ENCODE measurements at regions not wholly inside any gene's neighbourhood (a gene's known extent, or its start where the extent isn't known, plus 50 kb on each side); places are given as distances from the start of the nearest gene placed in this dataset.
"Not testable (repeated sequence)": the region's sequence is repeated elsewhere in the genome, so short reads cannot be mapped to it uniquely, and the experiment has no call there.

DNA sequence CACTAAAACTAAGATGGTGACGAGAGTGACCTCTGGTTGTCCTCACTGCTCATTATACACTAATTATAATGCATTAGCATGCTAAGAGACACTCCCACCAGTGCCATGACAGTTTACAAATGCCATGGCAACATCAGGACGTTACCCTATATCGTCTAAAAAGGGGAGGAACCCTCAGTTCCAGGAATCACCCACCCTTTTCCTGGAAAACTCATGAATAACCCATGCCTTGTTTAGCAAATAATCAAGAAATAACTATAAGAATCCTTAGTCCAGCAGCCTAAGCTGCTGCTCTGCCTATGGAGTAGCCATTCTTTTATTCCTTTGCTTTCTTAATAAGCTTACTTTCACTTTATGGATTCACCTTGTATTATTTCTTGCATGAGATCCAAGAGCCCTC is 432.1 kb downstream of the ZNF536 start:
- DNase-seq = not testable (repeated sequence)

GRCh38 chr19:30802424-30803013 is 430.3 kb downstream of the ZNF536 start:
- DNase-seq = no peak

DNA sequence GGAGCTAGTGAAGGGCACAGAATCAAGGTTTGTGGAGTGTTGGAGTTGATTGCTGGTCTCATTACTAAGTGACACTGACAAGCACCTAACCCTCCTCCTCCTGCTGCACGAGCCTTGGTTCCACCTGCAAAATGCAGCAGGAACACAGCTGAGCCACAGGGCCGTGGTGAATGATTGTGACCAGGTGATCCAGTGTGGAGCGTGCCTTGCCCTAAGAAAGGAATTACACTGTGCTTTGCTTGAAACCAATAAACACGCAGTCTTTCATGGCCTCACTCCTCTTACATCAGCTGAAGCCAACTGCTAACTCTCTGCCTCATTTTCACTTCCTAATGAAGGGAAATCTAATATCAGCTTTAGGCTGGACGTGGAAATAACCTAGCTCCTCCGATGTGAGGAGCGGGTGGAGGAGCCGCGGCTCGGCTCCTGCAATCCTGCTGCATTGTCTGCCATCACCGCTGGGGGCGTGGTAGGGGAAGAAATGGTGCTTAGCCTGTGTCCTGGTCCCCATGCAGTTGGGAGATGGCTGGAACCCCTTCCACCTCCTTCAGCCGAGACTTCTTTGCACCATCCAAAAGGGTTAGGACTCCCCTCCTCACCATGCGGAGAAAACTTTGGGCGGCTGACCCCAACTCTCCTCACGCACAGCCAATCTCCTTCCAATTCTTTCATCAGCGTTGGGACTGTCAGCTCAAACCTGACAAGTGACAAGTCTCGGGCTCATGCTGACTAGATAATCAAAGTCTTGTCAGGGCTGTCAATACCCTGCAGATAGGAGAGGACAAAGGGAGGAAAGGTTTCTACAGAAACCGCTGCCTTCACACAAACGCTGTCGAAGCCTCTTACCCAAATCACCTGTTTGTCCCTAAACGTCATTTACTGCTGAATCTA is 427.9 kb downstream of the ZNF536 start:
- no peak for DNase-seq

DNA sequence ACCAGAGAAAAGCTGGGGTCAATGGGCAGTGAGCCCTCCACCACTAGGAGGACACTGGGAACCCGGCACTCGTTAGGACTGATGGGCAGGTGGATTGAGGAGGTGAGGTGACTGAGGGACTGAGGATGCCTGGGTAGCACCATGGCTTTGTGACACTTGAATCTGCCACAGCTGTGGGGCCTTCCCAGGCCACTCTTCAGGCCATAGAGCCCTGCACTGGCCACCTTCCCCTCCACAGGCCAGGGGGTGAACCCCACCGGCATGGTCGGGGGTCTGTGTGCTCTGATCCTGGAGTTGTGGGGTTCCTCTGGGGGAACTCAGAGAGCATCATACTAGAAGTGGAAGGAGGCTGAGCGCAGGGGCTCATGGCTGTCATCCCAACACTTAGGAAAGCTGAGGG is 423.5 kb downstream of the ZNF536 start:
- no peak for DNase-seq

DNA sequence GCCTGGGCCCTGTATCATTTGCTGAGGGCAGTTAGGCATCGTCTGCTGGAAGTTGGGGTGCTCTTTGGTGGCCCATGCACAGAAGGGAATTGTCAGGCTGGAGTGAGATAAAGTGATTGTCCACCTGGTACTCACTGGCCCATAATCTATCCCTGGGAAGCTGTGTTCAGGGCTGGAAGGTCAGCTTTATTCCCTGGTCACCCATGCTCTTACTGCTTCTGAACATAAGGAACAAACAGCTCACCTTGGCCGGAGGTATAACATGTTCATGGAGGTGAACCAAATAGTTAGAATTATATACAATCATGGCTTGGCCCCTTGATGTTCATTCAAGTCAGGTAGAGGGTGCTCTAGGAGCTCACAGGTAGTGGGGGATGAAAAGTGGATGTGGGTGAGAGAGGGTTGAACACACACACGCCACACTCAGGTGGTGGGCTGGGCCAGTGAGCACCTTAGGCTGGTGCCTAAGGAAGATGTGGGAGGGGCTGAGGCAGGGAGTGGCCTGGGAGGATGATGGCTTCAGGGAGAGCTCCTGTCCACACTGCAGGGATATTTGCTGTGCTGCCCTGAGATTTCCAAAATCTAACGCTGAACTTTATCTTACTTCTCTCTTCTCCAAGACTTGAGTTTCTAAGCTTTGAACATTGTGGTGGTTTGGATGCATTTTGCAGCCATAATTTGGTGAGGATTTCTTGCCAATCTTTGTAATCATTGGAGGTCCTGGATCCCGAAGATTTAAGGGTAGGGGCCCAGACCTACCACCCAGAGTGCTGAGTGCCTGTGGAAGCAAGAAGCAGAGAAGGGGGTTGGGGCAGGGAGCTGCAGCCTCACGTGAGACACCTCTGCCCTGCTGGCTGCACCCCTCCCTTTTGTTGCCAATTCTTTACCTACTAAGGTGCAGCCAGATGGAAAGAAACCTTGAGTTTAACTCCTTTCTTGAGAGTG is 420.6 kb downstream of the ZNF536 start:
- no peak for DNase-seq

DNA sequence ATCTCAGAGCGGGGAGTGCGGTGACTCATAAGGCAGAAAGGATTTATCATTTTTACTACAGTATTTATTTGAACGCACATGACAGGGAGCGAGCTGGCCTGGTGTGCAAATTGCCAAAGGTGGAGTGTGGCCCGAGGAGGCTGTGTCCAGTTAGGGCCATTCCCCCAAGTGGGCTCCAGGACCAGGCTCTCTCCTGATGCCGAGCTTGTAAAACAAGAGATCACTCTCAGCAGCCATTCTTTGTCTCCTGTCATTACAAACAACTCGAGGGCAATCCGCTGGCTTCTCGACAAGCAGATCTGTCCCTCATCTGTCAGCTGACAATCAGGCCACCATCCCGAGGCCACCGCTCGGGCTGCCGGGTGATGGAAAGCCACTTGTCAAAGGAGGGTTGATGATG is 418.9 kb downstream of the ZNF536 start:
- DNase-seq = no peak

DNA sequence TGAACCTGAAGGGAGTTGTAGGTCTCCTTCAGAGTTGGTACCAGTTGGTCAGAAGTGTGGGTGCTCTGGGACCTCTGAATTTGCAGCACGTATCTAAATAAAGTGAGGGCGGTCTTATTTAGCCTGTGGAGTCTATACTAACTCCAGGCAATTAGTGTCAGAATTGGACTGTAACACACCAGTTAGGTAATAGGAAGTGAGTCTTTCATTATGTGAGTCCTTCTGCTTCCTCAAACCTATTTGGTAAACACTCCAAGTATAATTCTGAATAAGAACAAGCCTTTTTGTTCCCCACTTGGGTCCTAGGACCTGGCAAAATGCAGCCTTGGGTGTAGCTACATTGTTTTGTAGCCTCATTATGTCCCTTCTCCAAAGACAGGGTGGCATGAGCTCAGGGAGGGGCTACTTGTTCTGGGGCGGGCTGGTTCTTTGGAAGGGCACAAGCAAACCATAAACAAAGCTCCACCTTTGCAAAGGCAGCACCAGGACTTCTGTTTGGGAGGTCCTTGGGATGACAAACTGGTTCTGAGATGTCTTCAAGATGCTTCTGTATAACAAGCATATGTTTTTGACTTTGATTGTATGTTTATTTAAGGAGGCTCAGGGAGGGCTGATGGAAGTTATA is 418.0 kb downstream of the ZNF536 start:
- no peak for DNase-seq

DNA sequence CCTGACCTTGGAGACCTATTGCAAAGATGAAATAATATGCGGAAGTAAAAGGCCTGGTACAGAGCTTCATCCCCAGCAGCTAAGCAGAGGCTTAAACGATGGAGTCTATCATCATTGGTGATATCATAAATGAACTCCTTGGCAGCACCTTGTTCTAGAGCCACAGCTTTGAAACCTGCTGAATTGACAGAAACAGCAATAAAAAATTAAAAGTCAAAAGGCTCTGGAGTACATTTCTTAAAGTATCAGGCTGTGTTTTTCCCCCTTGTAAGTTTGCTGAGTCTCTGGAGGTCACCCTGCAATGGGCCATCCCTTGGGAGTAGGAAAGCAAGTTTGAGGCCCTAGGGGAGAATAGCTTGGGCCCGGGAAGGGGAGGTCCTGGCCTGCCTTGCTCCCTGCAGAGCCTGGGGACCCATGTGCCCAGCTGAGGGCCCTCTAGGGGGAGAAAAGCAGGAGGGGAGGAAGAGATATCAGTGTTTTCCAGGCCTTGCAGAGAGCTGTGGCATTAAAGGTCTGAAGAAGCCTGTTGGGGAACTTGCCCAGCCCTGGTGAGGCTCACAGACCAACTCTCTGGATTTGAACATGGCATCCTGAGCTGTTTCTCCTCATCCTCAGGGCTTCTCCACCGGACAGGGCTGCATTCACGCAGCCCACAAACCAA is 416.1 kb downstream of the ZNF536 start:
- DNase-seq = no peak

DNA sequence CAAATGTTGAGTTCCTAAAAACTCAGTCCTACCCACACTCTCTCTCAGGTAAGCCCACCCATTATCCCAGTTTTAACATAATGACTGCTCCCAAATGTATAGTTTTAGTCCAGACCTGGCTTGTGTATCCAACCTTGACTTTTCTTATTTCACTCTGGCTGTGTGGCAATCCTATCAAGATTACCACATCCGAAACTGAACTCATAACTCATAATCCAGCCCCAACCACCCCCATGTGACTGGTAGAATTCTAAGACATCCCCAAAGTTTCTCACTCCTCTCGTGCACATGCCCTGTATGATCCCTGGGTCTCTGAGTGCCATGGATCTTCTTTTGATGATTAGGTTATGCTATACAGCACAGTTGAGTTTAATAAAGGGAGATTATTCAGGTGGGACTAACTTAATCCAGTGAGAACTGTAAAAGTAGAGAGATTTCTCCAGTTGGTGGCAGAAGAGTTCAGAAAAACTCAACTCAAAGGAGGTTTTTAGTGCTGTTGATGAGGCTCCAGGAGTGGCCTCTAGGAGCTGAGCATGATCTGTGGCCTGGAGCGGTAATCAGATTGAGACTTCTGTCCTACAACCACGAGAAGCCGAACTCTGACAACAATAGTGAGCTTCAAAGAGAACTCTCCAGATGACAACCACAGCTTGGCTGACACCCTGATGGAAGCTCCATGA is 413.4 kb downstream of the ZNF536 start:
- no peak for DNase-seq

DNA sequence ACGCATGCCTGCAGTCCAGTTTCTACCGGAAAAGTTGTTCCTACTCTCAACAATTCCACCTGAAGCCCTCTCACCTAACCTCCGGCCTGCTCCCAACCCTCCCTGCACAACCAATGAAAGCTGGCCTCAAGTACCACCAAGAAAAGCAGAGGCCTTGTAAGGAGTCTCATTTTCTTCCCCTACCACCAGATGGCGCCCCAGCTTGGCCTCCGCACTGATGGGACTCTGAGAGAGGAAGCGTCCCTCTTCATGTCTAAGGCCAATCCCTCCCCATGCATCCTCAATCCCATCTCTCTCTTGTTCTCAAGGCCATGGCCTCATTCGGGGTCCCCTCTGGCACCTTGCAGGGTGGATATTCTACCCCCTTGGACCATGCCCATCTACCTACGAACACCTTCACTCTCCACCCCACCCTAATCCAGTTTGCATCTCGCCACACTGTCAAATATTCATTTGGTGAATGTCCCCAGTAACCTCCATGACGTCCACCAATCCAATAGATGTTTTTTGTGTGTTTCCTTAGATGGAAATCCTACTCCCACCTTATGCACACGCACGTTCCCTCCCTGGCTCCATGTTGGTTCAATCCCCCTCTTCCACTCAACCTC is 412.8 kb downstream of the ZNF536 start:
- peak; percentile 5 for DNase-seq

DNA sequence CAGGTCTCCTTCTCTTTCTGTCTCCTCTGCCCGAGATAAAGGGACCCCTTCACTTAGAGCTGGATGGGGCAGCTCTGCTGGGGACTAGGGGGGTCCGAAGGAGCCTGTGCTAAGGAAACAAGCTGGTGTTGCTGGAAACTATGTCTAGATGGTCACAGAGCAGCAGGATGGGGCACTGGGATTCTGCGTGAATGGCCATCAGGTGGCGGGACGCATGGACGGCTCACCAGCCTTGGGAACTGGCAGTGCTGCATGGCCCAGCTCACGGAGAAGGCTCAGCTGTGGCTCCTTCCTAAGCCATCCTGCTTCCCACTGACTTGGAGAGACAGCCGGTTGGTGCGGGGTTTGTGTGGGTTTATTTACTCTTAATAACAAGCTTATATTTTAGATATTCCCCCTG is 411.8 kb downstream of the ZNF536 start:
- DNase-seq = no peak

- DNase-seq = no peak
These were observed 411.0 kb downstream of the ZNF536 start for GRCh38 chr19:30783212-30783611.

DNA sequence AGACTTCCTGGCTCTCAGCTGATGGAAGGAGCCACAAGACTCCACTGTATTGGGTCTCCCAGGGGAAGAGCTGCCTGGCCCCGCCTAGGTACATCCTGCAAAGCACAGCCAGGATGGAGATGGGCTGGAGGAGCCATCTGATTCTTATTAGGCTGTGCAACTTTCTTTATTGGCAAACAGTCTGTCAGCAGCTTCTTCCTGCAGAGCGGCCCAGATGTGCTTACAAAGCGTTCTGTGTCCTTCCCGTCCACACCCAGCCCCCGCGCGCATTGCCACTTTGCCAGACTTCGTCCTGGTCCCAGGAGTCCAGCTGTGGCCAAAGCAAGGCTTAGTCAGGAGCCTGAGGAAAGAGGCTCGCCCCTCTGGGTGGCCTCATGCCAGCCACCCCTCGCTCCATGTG is 409.3 kb downstream of the ZNF536 start:
- DNase-seq = no peak

DNA sequence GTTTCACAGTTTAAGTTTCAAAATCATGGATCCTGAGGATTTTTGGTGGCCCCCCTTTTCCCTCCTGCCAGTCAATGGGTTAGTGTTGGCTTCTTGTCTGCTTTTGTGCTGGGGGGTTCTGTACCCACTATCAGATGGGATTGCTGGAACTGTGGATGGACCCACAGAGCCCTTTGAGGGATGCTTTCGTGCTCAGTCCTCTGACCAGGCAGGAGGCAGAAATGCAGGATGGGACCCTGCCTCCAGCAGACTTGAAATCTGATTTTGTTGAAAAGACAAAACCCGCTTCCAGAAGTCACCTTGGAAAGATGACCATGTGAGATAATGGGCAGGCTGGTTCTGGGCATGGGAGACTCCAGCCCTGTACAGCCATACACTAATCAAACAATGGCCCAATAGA is 408.9 kb downstream of the ZNF536 start:
- DNase-seq = no peak

DNA sequence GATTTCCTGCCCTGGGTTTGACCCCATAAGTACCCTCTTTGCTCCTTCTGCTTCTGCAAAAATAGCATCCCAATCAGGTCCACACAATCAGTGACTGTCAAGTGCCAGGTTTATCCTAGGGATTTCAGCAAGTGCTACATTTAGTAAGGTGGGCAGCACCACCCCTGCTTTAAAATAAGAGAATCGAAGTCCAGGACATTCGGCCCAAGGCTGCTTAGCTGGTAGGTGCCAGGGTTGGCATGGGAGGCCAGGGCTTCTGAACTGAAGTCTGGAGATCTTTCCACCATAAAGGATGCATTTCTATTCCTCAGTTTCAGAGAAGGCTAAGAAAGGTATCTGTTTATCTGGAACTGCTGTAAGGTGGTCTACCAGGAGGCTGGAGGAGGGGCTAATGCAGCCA is 408.3 kb downstream of the ZNF536 start:
- DNase-seq = no peak

- no peak for DNase-seq
These were observed 407.8 kb downstream of the ZNF536 start for GRCh38 chr19:30780032-30780431.

- no peak for DNase-seq
These were observed 407.0 kb downstream of the ZNF536 start for GRCh38 chr19:30778961-30779715.

GRCh38 chr19:30778061-30778460 is 405.9 kb downstream of the ZNF536 start:
- no peak for DNase-seq

DNA sequence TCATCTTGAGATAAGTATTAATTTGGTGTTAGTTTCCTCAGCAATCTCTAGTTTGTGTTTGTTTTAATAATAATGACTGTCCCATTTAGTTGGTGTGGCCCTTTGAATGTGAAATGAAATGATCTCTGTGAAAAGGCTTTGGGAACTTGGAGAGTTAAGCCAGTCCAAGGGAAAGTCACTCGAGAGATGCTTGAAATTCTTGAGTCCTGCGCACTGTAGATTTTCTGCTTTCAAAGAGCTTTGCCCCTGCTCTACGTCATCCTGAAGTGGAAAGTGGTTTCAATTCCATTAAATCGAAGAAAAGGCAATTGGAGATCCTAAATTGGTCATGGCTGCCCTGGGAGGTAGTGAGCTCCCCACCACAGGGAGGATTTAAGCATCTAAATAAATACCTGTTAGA is 403.8 kb downstream of the ZNF536 start:
- no peak for DNase-seq

DNA sequence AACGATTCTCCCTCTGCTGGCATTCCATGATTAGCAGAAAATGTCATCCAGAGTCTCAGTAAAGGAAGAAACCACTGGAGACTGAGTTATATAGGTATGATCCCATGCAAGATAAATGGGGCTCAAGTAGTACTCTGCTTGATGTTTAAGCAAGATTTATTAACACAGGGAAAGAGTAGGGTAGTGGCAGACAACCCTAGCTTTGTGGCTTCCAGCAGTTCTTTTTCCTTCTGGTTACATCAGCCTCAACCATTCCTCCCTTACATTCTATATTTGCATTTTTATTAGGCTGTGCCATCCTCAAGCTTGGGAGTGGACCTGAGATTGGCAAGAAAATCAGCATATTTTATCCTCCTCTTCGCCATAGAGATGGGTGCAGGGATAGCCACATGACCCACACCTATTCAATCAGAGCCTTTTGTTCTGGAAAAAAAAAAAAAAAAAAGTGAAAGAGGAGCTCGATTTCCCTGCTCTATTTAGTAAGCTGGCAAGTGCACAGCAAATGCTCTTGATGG is 402.1 kb downstream of the ZNF536 start:
- DNase-seq = no peak
